HepG2 (cell line): ENCODE measurements at regions not wholly inside any gene's neighbourhood (a gene's known extent, or its start where the extent isn't known, plus 50 kb on each side); places are given as distances from the start of the nearest gene placed in this dataset.

Experiments used
- ATAC-seq: fragments of 200-7000 bp; cut with Tn5 transposase; 3 replicates; pipeline ENCODE4 v1.9.1; 2020; ENCODE audit warnings: mild to moderate bottlenecking, moderate library complexity
- BruUV-seq: library from RNA; stranded (reverse); fragments of 400-500 nt; replicated peaks from 2 replicates; lab custom pipeline; 2021; lab: Mats Ljungman, UMichigan
- CTCF ChIA-PET: fragments of 300-600 bp; formaldehyde crosslinking; extraction: SDS; loops from one replicate; lab custom pipeline; 2021; ENCODE audit warnings: low total read pairs, inconsistent platforms, low intra/inter-chr PET ratio; lab: Yijun Ruan, JAX
- POLR2A ChIA-PET: fragments of 350-600 bp; sonication (Branson Sonifier 250); formaldehyde crosslinking; loops from one replicate; lab custom pipeline; 2020; ENCODE audit warnings: antibody characterized with exemption, inconsistent platforms; lab: Yijun Ruan, JAX
- DNase-seq: peaks from one replicate; pipeline ENCODE4 v3.0.0-alpha.2; 2015; ENCODE audit warnings: low spot score
- FAIRE-seq: peaks from 3 replicates; lab custom pipeline; 2011; peaks lifted over from hg19 to GRCh38; lab: Jason Lieb, UNC
- H2AFZ ChIP-seq: one replicate; pipeline ENCODE4 v1.6.1; 2011; ENCODE audit warnings: low read length, inconsistent platforms
- H3K27ac ChIP-seq: fragments of 300-600 bp; 3 replicates; pipeline ENCODE4 v1.8.0; 2011; ENCODE audit warnings: mixed run types, mild to moderate bottlenecking, mixed read lengths, low read length, inconsistent platforms; ENCODE audit not compliant: insufficient read depth; ENCODE audit errors: extremely low read length
- H3K27me3 ChIP-seq, 2 experiments: fragments of 200-600 bp in 1 of 2; 2 replicates in 1 of 2; 3 replicates in 1 of 2; pipeline versions ENCODE4 v1.6.0 to v1.8.0; 2011; ENCODE audit warnings: low read length in 2 of 2, mild to moderate bottlenecking in 2 of 2, moderate library complexity in 2 of 2, inconsistent platforms in 1 of 2; ENCODE audit not compliant: insufficient read depth in 2 of 2, control insufficient read depth in 1 of 2
- H3K36me3 ChIP-seq, 2 experiments: fragments of 200-600 bp in 1 of 2; replicated peaks in 1 of 2; 2 replicates in 1 of 2; 3 replicates in 1 of 2; pipeline versions ENCODE4 v1.5.1 to v1.8.0; 2011; ENCODE audit warnings: low read length in 2 of 2, inconsistent platforms in 1 of 2; ENCODE audit not compliant: insufficient read depth in 2 of 2, control insufficient read depth in 1 of 2
- H3K4me1 ChIP-seq: 2 replicates; pipeline ENCODE4 v1.5.1; 2012; ENCODE audit warnings: low read length, inconsistent platforms; ENCODE audit not compliant: insufficient read depth
- H3K4me2 ChIP-seq: 2 replicates; pipeline ENCODE4 v1.6.0; 2011; ENCODE audit warnings: low read depth, low read length, inconsistent platforms
- H3K4me3 ChIP-seq, 3 experiments: fragments of 200-600 bp in 1 of 3; sonication (generic), shearing (Covaris generic) in 1 of 3; replicated peaks in 1 of 3; 2 replicates each; pipeline ENCODE4 v1.5.1; 2011 to 2016; ENCODE audit warnings: low read length in 3 of 3, inconsistent platforms in 2 of 3, low read depth in 2 of 3, mild to moderate bottlenecking in 2 of 3, control low read depth in 1 of 3, mixed read lengths in 1 of 3; ENCODE audit not compliant: insufficient read depth in 1 of 3
- H3K79me2 ChIP-seq: one replicate; pipeline ENCODE4 v1.6.1; 2011; ENCODE audit warnings: low read length, inconsistent platforms; ENCODE audit not compliant: insufficient read depth
- H3K9ac ChIP-seq: 2 replicates; pipeline ENCODE4 v1.6.0; 2011; ENCODE audit warnings: mild to moderate bottlenecking, low read depth, low read length, inconsistent platforms; ENCODE audit not compliant: insufficient read depth
- H3K9me3 ChIP-seq: 2 replicates; pipeline ENCODE4 v1.5.1; 2012; ENCODE audit warnings: mild to moderate bottlenecking, low read length
- H4K20me1 ChIP-seq: 2 replicates; pipeline ENCODE4 v1.6.0; 2011; ENCODE audit warnings: inconsistent platforms, mild to moderate bottlenecking, low read length, moderate library complexity; ENCODE audit not compliant: insufficient read depth
- SP5 ChIP-seq: IDR thresholded peaks from 2 replicates; pipeline ENCODE4 v1.6.1; 2016; ENCODE audit warnings: low read depth, borderline replicate concordance
- ZFP36 ChIP-seq: fragments of 150-350 bp; IDR thresholded peaks from 2 replicates; pipeline ENCODE4 v1.6.1; 2018; ENCODE audit warnings: borderline replicate concordance, low read length, low read depth; ENCODE audit not compliant: partially characterized antibody
- ZNF674 ChIP-seq: sonication (generic); formaldehyde crosslinking; IDR thresholded peaks from 2 replicates; pipeline ENCODE4 v1.5.0; 2020; ENCODE audit warnings: low read depth, mild to moderate bottlenecking, missing genetic modification reagents
- ZNF75D ChIP-seq: sonication (generic); formaldehyde crosslinking; IDR thresholded peaks from 2 replicates; pipeline ENCODE4 v1.8.1; 2023; ENCODE audit warnings: missing genetic modification reagents, mild to moderate bottlenecking, borderline replicate concordance
- WGBS: methylation state at CpG from one replicate; pipeline ENCODE4 v1.1.6; 2017; ENCODE audit warnings: low lambda C conversion rate; 5-methylcytosine and 5-hydroxymethylcytosine counted together
- in situ Hi-C: cut with HindIII; loops from 2 replicates; pipeline ENCODE4 v1.10.0; 2017; ENCODE audit warnings: low pct_unique_long_range_greater_than_20kb; ENCODE audit not compliant: extremely low pct_ligation_motif_present
- intact Hi-C: fragments of 100-400 bp; cut with micrococcal nuclease; formaldehyde crosslinking; loops from one replicate; pipeline ENCODE4 v1.10.0; 2022; ENCODE audit not compliant: unreplicated experiment
- TF ChIP-seq, protein P1 (sequence below): sonication (generic); formaldehyde crosslinking; IDR thresholded peaks from 2 replicates; pipeline ENCODE4 v1.5.0; 2020; ENCODE audit warnings: mild to moderate bottlenecking, missing genetic modification reagents, moderate library complexity

DNA sequence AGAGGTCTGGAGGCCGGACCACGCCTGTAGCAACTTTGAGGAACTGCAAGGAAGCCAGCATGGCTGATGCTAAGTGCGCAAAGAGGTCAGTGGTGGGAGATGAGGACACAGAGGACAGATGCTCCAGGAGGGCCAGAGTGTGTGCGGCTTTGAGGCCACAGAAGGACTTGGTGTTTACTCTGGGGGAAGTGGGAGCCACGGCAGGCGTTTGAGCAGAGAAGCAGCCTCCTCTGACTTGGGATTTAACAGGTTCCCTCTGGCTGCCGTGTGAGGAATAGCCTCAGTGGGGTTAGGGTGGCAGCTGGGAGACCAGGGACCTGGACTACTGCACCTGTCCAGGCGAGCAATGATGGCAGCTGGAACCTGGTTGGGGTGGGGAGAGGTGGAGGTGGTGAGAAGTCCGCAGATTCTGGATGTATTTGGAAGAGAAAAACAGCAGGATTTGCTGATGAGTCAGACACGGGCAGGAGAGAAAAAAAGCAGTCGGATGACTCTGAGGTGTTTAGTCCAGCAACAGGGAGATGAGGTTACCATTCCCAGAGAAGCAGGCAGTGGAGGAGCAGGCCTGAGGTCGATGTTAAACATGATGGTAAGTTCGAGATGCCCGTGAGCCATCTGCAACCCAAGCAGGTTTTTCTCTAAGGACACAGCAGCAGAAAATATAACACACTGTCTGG, 143.5 kb downstream of the SCARB1 start:
- in situ Hi-C loops = no loop called here
- H2AFZ ChIP-seq = no peak overlapping the region
- peaks cover 12% of the 10 kb centered on the region for H3K4me1 ChIP-seq
- no peak overlapping the region for H3K9ac ChIP-seq
- DNase-seq (no peak), ATAC-seq (no peak), FAIRE-seq (no peak)
- intact Hi-C loops = no loop called here
- H3K36me3 ChIP-seq = no peaks in the 10 kb centered on the region
- H3K27me3 ChIP-seq = peaks cover 3 to 48% of the 10 kb centered on the region in 2 experiments
- TF ChIP-seq, protein P1, sequence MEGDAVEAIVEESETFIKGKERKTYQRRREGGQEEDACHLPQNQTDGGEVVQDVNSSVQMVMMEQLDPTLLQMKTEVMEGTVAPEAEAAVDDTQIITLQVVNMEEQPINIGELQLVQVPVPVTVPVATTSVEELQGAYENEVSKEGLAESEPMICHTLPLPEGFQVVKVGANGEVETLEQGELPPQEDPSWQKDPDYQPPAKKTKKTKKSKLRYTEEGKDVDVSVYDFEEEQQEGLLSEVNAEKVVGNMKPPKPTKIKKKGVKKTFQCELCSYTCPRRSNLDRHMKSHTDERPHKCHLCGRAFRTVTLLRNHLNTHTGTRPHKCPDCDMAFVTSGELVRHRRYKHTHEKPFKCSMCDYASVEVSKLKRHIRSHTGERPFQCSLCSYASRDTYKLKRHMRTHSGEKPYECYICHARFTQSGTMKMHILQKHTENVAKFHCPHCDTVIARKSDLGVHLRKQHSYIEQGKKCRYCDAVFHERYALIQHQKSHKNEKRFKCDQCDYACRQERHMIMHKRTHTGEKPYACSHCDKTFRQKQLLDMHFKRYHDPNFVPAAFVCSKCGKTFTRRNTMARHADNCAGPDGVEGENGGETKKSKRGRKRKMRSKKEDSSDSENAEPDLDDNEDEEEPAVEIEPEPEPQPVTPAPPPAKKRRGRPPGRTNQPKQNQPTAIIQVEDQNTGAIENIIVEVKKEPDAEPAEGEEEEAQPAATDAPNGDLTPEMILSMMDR (CRISPR knock-in tag) = 0 out of 2 replicates have a peak, but pooled peaks have one; percentile 20
- TF ChIP-seq ZFP36 (peak; percentile 39), SP5 (CRISPR knock-in tag) (no peak), ZNF674 (CRISPR knock-in tag) (no peak)
- H3K27ac ChIP-seq = no peak overlapping the region
- H3K79me2 ChIP-seq = no peaks in the 10 kb centered on the region
- ChIA-PET POLR2A (no interaction called here), CTCF (no interaction called here)
- no peaks in the 10 kb centered on the region for H4K20me1 ChIP-seq
- WGBS = 34% methylated on average over 14 of the region's 14 CpGs
- BruUV-seq = no TSS peak
- H3K4me3 ChIP-seq = no peak overlapping the region
- no peaks in the 10 kb centered on the region for H3K9me3 ChIP-seq
- no peak overlapping the region for H3K4me2 ChIP-seq

DNA sequence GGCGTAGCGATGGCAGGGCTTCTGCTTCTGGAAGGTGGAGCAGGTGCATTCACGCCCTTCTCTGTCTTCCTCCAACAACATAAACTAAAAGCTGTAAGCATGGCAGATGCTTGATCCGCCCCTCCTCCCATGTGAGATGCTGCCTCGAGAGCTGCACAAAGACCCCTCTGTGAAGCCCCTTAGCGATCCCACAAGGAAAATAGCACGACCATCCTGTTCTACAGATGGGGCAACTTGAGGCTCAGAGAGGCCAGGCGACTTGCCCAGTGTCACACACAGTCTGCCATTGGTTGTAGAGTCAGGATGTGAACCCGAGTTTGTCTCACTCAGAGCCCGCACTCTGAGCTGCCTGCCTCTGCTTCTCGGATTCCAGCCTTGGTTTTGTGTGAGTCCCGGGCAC, 144.4 kb downstream of the SCARB1 start:
- Histone ChIP-seq H3K4me1 (peaks cover 15% of the 10 kb centered on the region), H2AFZ (no peak overlapping the region), H3K27me3 (peaks cover 3 to 48% of the 10 kb centered on the region in 2 experiments), H3K4me3 (no peak overlapping the region), H4K20me1 (no peaks in the 10 kb centered on the region), H3K9me3 (no peaks in the 10 kb centered on the region), H3K36me3 (no peaks in the 10 kb centered on the region), H3K9ac (no peak overlapping the region), H3K79me2 (no peaks in the 10 kb centered on the region), H3K4me2 (no peak overlapping the region), H3K27ac (no peak overlapping the region)
- CTCF ChIA-PET = no interaction called here
- intact Hi-C loops = no loop called here
- no TSS peak for BruUV-seq
- DNase-seq (no peak), ATAC-seq (no peak), FAIRE-seq (no peak)
- in situ Hi-C loops = no loop called here
- POLR2A ChIA-PET = no interaction called here
- WGBS = 34% methylated on average over 11 of the region's 12 CpGs
- TF ChIP-seq ZNF75D = no peak
